HG02678 (cell line): ENCODE measurements at regions not wholly inside any gene's neighbourhood (a gene's known extent, or its start where the extent isn't known, plus 50 kb on each side); places are given as distances from the start of the nearest gene placed in this dataset.
"Not testable (repeated sequence)": the region's sequence is repeated elsewhere in the genome, so short reads cannot be mapped to it uniquely, and the experiment has no call there.

Source experiments
- ATAC-seq: cut with Tn5 transposase; IDR thresholded peaks from one replicate; pipeline ENCODE4 v1.9.1; 2021; ENCODE audit warnings: mild to moderate bottlenecking, moderate library complexity; ENCODE audit not compliant: unreplicated experiment

- ATAC-seq = no peak
Observed at GRCh38 chr18:60883587-60883986, 449.6 kb upstream of the CDH20 start.

DNA sequence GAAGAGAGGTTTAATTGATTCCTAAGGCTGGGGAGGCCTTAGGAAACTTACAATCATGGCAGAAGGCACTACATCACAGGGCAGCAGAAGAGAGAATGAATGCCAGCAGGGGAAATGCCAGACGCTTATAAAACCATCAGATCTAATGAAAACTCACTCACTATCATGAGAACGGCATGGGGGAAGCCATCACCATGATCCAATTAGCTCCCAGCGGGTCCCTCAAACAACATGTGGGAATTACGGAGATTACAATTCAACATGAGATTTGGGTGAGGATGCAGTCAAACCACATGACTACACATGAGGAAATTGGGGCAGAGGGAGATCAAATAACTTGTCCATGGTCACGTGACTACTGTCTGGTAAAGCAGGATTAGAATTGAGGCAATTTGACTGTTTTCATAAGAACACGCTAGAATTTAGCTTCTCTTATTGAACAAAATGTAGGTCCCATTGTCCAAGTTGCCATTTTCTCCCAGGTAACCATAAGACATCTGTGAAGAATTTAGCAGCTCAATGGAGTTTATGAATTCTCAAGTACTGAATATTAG, 445.1 kb upstream of the CDH20 start:
- ATAC-seq = no peak

GRCh38 chr18:60889442-60889841, 443.8 kb upstream of the CDH20 start:
- no peak for ATAC-seq

GRCh38 chr18:60891936-60892335, 441.3 kb upstream of the CDH20 start:
- ATAC-seq = no peak

DNA sequence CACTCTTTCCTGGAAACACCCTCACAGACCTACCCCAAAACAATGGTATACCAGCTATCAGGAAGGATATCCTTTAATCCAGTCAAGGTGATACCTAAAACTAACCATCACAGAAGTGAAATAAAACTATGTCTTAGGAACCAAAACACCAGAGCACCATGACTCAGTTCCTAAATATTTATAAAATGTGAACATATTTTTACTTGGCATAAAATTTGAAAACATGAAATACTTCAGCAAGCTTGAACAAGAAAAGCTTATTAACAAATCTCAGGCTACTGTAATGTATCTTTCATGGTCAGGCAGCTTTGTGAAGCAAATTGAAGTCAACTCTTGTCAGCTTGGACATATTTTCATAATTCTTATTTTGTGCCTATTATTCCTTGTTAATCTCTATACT, 440.8 kb upstream of the CDH20 start:
- no peak for ATAC-seq

DNA sequence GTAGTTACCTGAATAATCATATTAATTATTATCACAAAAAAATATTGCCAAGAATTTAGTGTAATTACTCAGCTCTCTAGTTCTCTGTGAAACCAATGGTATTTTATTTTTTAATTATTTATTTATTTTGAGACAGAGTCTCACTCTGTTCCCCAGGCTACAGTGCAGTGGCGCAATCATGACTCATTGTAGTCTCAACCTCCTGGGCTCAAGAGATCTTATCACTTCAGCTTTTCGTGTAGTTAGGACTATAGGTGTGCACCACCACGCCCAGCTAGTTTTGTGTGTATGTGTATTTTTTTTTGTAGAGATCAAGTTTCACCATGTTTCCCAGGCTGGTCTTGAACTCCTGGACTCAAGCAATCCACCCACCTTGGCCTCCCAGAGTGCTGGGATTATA, 440.4 kb upstream of the CDH20 start:
- no peak for ATAC-seq

GRCh38 chr18:60893355-60894097, 439.7 kb upstream of the CDH20 start:
- ATAC-seq = no peak

DNA sequence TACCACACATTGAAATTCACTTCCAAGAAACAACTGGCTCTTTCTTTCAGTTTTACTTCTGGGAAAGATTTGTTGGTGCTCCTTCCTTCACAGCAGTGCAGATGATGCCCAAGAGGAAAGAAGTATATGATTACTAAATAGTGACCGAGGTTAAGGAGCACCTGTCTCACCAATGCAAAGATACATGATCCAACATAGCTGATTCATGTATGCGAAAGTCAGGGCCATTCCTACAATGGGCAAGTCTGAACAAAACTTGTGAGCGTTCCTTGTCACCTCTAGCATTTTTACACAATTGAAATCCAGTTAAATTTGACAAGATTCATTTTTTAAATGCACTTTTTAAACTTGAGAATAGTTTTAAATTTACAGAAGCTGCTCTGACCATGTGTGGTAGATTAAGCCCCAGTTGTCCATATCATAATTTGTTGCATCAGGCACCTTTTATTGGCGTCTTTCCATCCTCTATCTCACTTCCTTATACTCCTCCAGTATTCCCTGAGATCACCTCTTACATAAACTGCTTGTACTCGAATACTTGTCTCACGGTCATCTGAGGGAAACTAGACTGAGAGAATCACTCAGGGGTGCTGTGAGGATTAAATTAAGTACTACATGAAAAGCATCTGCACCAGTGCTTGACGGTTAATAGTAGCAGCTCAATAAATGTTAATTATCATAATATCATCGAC, 438.8 kb upstream of the CDH20 start:
- no peak for ATAC-seq

- no peak for ATAC-seq
Observed at GRCh38 chr18:60895181-60895580, 438.0 kb upstream of the CDH20 start.

DNA sequence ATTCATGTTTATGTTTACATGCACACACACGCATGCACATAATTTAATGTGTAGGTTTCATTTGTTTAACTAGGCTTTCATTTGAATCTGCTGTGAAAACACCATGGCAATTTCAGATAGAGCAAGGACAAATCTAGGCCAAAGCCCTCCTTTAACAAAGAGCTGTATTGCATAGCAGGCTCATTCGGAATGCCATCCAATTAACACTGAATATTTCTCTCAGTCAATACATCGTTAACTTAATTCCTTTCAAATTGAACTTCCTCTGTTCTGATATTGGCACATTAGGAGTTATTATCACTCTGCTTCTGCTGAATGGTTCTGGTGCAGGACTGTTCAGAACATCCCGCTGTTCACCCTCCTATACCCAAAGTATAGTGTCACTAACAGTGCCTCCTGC, 435.1 kb upstream of the CDH20 start:
- no peak for ATAC-seq

DNA sequence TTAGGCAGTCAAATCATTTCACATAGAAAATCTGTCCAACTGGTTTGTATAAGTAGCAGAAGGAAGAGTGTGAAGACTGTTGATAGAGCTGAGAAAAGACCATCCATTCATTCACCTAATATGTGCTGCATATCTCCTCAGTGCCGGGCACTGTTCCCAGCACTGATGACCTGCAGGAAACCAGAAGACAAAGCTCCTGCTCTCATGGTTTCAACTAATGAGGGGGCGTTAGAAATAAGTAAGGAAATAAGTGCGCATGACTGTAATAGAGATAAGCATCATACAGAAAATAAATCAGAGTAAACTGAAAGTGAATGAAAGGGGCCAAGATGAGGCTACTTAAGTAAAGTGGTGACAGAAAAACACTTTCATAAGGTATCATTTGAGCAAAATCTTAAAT, 427.5 kb upstream of the CDH20 start:
- no peak for ATAC-seq

GRCh38 chr18:60910534-60910933, 422.7 kb upstream of the CDH20 start:
- no peak for ATAC-seq

DNA sequence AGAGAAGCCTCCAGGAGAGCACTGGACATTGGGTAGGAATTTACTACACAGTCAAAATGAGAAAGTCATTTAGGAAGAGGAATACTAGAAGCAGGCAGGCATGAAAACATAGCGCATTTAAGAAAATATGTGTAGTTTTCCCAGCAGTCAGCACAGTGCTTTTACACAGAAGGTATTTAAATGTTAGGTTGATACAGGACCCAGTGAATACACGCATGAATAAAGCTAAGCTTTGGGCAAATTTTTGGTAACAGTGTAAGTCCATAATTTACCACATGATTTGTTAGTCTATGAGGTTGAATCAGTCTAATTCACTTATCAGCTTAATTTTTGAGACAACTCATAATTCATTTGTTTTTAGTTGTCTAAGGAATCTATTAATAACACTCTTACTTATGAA, 421.7 kb upstream of the CDH20 start:
- ATAC-seq = no peak

GRCh38 chr18:60915160-60915559, 418.1 kb upstream of the CDH20 start:
- ATAC-seq = no peak

- ATAC-seq = not testable (repeated sequence)
Observed at GRCh38 chr18:60918862-60919261, 414.4 kb upstream of the CDH20 start.

DNA sequence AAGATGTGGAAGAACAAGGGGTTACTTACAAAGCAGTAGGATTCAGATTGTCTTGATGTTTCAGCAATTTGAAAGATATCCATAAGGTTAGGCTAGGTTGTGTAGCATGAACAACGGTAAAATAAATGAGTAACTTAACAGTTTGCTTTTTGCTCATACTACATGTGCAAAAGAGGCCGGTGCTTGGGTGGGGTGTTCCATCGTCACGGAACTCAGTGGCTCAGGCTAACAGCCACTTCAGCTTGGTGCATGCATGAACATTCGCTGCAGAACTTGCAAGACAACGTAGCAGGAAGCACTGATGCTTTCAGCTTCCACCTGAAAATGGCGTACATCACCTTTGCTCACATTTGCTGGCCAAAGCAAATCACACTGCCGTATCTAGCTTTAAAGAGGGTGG, 407.3 kb upstream of the CDH20 start:
- no peak for ATAC-seq

- ATAC-seq = no peak
Observed at GRCh38 chr18:60929966-60930365, 403.3 kb upstream of the CDH20 start.

- ATAC-seq = no peak
Observed at GRCh38 chr18:60935041-60935910, 398.0 kb upstream of the CDH20 start.

GRCh38 chr18:60936101-60936500, 397.1 kb upstream of the CDH20 start:
- no peak for ATAC-seq

DNA sequence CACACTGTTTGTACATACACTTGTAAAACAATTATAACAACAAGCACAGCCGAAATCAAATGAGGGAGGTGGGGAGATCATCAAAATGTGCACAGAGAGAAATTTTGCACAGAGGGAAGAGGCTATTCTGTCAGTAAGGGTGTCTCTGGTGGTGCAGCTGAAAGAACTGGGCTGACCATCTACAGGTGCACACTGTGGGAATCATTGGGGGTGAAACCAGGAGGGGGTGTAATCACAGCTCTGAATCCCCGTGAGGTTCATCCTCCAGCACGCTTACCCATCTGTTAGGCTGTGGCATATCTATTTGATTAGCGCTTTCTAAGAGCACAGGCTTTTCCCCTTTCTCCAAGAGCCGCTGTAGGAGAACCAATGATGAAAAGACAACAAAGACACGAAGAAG, 389.9 kb upstream of the CDH20 start:
- no peak for ATAC-seq

GRCh38 chr18:60950634-60951033, 382.6 kb upstream of the CDH20 start:
- no peak for ATAC-seq
